Activated naive CD8-positive, alpha-beta T cell (primary cell): ENCODE measurements at regions not wholly inside any gene's neighbourhood (a gene's known extent, or its start where the extent isn't known, plus 50 kb on each side); places are given as distances from the start of the nearest gene placed in this dataset.
"Not testable (repeated sequence)": the region's sequence is repeated elsewhere in the genome, so short reads cannot be mapped to it uniquely, and the experiment has no call there.

Experiments used
- H3K27ac Mint-ChIP-seq: one replicate; pipeline ENCODE4 v1.8.0; 2021; ENCODE audit warnings: mixed read lengths
- H3K27me3 Mint-ChIP-seq: one replicate; pipeline ENCODE4 v1.8.0; 2021; ENCODE audit warnings: mixed read lengths
- H3K36me3 Mint-ChIP-seq: one replicate; pipeline ENCODE4 v1.8.0; 2021; ENCODE audit warnings: mixed read lengths
- H3K4me1 Mint-ChIP-seq: one replicate; pipeline ENCODE4 v1.8.0; 2021; ENCODE audit warnings: low read depth, mixed read lengths
- H3K4me3 Mint-ChIP-seq: one replicate; pipeline ENCODE4 v1.8.0; 2021; ENCODE audit warnings: mild to moderate bottlenecking, mixed read lengths
- H3K9me3 Mint-ChIP-seq: one replicate; pipeline ENCODE4 v1.8.0; 2021; ENCODE audit warnings: low read depth, mixed read lengths

DNA sequence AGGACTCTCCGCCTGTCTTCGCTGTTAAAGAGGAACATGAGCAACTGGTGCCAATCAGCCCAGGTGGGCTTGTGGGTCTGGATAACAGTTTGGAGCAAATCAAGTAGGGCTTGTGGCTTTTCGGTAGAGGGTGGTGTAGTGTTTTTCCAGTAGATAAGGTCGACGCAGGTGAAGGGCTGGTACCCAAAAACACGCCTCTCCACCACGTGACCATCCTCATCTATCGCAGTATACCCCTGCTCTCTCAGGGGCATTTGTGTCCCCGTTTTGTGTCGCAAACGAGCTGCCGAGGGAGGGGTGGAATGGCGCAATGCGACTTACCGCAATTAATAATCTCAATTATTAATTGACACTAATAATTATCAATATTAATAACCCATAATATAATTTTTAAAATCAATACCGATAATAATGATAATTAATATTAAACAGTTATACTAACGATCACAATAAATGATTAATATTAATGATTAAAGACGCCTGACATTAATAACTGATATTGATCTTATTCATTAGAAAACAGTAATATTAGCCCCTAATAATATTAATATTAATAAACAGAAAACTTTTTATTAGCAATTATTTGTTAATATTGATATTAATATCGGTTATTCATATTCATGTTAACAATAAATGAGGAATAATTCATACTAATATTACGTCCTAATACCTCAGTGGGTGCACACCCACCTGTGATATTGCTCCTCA, 130.8 kb downstream of the ADRA2C start:
- not testable (repeated sequence) for H3K4me3 Mint-ChIP-seq, H3K27ac Mint-ChIP-seq, H3K27me3 Mint-ChIP-seq, H3K36me3 Mint-ChIP-seq, H3K4me1 Mint-ChIP-seq, H3K9me3 Mint-ChIP-seq

DNA sequence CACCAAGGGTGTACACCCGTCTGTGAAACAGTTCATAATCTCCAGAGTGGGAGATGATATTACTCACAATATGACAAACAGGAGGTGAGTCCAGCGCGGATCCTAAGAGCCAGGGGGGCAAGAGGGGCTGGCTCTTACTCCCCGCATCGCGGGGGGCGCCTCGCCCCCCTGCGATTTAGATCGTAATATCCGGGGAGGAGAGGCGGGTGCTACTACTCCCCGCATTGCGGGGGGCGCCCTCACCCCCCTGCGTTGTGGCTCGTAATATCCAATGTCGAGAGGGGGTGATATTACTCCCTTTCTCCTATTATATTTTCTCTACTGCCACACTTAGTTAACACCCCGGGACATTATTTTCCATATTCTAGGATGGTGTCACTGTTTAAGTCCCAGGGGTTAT, 131.9 kb downstream of the ADRA2C start:
- Mint-ChIP-seq H3K27ac (no peak overlapping the region), H3K4me3 (no peak overlapping the region), H3K27me3 (peaks cover 3% of the 10 kb centered on the region), H3K36me3 (no peaks in the 10 kb centered on the region), H3K4me1 (no peaks in the 10 kb centered on the region), H3K9me3 (no peaks in the 10 kb centered on the region)

DNA sequence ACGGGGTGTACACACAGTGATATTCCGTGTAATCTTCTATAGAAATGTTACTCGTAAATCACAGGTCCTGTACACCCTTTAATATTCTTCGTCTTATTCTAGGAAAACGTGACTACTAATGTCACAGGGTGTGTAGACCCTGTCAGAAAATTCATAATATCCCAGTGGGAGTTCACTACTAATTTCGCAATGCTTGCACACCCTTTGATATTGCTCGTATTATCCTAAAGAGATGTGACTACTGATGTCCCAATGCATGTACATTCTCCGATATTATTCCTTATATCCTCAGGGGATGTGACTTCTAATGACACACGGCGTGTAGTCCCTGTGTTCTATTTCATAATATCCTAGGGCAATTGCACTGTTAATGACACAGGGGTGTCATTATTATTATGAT, 132.7 kb downstream of the ADRA2C start:
- H3K4me1 Mint-ChIP-seq, H3K27ac Mint-ChIP-seq, H3K9me3 Mint-ChIP-seq, H3K4me3 Mint-ChIP-seq, H3K36me3 Mint-ChIP-seq, H3K27me3 Mint-ChIP-seq: not testable (repeated sequence)

DNA sequence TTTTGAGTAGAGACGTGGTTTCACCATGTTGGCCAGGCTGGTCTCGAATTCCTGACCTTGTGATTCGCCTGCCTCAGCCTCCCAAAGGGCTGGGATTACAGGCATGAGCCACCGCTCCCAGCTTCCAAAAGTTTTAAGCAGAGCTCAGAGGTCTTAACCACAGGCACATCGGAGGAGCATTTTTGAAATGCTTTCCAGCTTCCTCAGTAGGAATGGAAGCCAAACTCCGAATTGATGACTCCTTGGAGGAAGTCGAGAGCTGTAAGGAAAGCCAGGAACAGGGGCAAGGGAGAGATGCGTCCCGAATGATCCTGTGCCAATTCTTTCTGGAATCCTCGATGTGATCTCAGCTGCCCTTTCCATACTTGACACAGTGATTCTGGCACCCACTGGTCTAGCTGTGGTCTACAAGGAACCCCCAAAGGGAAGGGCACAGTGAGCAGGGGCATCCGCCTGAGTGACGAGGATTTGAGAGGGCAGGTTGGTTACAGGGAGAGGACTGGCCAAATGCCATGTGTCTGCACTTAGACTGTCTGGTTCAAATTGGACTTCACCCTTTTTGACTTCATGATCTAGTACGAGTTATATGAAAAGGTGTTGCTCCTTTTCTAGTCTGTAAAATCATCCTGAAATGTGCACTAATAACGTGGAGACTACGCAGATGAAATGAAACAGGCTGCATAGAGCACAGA, 138.2 kb downstream of the ADRA2C start:
- not testable (repeated sequence) for H3K4me3 Mint-ChIP-seq, H3K36me3 Mint-ChIP-seq, H3K4me1 Mint-ChIP-seq, H3K27ac Mint-ChIP-seq, H3K27me3 Mint-ChIP-seq, H3K9me3 Mint-ChIP-seq

DNA sequence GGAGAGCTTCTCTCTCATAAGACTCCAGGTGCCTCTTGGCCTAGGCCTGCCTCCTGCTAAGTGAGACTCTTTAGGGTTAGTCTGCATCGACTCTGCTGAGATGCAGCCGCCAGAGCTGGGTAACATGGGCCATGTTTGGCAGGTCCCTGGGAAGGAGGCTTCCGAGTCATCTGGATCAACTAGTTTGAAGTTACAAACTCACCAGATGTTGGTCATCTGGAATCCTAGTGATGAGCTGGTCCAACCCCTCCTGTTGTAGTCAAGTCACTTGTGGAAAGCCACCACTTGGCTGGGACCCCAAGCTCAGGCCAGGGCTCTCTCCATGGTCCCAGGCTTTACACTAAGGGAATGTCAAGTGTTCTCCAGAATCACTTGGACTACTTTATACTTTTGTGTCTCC, 143.4 kb downstream of the ADRA2C start:
- H3K9me3 Mint-ChIP-seq, H3K4me1 Mint-ChIP-seq, H3K4me3 Mint-ChIP-seq, H3K27ac Mint-ChIP-seq, H3K36me3 Mint-ChIP-seq, H3K27me3 Mint-ChIP-seq: not testable (repeated sequence)

DNA sequence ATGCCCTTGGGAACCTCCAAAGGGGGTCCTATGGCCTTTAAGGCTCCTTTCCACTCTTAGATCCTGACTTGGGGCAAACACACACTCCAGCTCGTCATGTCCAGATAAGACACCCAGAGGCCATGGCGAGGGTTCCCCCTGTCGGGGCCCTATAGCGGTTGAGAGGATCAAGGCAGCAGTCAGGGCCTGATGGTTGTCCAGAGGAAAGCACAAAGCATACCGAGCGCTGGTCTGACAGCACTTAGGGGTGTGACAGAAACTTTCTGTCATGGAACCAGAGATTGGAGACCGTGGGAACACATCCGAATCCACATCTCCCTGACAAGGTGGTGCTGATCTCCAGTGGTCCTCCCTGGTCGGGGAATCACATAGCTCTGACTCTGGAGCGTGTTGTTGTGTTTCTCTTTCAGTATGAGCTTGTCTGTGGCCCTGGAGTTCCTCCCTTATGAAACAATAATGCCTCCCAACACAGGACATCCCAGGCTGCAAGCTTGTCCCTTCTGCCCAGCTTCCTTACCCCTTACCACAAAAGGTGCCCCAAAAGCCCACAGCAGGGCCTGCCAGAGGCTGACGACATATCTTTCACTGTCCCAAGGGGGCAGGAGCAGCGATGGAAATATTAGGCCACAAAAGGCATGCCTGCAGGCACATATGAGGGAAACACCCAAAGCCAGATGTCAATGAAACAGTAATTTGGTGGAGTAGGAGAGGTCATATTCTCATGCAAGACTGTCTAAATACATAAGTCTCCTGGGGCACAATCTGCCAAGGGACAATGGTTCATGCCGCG, 144.2 kb downstream of the ADRA2C start:
- H3K4me3 Mint-ChIP-seq, H3K4me1 Mint-ChIP-seq, H3K27ac Mint-ChIP-seq, H3K36me3 Mint-ChIP-seq, H3K9me3 Mint-ChIP-seq, H3K27me3 Mint-ChIP-seq: not testable (repeated sequence)

DNA sequence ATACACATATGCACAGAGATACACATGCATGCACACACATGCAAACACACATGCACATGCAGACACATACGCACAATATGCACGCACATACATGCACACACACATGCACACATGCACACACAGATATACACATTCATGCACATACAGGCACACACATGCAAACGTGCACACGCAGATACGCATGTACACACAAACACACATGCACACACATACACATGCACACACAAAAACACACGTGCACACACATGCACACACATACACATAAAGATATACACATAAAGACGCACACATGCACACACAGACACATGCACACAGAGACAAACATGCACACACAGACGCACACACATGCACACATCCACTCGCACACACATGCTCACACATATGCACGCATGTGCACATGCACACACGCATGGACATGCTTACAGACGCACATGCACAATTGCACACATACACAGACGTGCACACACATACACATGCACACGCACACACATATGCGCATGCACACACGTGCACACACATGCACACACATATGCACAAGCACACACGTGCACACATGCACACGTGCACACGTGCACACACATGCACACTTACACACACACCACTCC, 145.2 kb downstream of the ADRA2C start:
- Mint-ChIP-seq H3K27me3 (peaks cover 2% of the 10 kb centered on the region), H3K4me3 (no peak overlapping the region), H3K9me3 (no peaks in the 10 kb centered on the region), H3K36me3 (no peaks in the 10 kb centered on the region), H3K4me1 (no peaks in the 10 kb centered on the region), H3K27ac (no peak overlapping the region)

DNA sequence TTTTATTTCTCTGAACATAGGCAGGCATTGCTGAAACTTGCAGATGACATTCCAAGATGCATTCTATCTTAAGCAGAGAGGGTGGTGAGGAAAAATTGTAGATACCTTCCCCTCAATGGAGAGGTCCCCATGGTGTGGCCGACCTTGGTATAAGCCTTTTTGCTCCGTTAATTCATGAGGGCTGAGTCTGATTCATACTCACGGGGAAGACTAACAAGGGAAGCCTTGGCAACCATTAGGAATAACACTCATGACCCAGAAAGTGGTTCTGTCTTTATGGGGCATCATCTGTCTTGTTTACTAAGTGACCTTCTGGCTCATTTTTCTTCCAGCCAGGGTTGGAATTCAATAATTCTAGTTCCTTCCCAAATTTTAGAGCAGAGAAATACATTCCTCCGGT, 148.3 kb downstream of the ADRA2C start:
- not testable (repeated sequence) for H3K36me3 Mint-ChIP-seq, H3K27me3 Mint-ChIP-seq

DNA sequence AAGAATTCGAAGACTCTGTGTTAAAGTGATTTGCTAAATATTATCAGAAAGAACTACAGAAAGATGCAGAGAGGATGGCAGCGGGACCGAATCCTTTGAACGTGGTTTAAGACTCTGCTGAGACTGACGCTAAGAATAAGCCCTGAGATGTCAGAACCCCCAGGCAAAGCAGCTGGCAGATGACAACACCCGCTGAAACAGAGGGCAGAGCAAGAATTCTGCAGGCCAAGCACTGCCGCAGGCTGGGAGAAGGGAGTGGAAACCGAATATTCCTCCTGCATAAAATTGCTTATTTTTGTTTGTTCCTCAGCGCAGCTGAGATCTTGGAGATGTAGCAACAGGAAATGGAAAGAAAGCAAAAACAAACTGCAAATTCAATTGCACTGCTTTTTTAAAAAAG, 153.3 kb downstream of the ADRA2C start:
- H3K4me3 Mint-ChIP-seq, H3K4me1 Mint-ChIP-seq, H3K27me3 Mint-ChIP-seq, H3K27ac Mint-ChIP-seq, H3K36me3 Mint-ChIP-seq, H3K9me3 Mint-ChIP-seq: not testable (repeated sequence)

More for the DNA sequence above, 148.3 kb downstream of the ADRA2C start:
- not testable (repeated sequence) for H3K4me1 Mint-ChIP-seq, H3K9me3 Mint-ChIP-seq, H3K27ac Mint-ChIP-seq, H3K4me3 Mint-ChIP-seq

DNA sequence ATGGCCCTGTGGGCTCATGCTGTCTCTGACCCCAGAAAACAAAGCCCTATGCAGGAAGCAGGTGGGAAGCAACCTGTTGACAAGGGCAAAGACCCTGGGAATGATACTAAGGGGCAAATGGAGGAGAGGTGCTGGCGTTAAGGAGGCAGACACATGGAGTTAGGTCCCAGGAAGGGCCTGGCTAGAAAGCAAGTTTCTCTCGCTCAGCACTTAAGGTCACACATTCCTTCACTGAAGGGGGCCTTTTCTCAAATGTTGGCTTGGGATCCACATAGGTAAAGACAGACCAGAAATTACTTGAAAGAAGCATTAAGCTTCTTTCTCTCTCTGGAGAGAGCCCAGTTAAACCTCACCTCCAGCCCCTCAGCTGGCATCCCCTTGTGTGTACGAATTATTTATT, 155.7 kb downstream of the ADRA2C start:
- not testable (repeated sequence) for H3K9me3 Mint-ChIP-seq, H3K27ac Mint-ChIP-seq, H3K4me3 Mint-ChIP-seq, H3K36me3 Mint-ChIP-seq, H3K4me1 Mint-ChIP-seq, H3K27me3 Mint-ChIP-seq

DNA sequence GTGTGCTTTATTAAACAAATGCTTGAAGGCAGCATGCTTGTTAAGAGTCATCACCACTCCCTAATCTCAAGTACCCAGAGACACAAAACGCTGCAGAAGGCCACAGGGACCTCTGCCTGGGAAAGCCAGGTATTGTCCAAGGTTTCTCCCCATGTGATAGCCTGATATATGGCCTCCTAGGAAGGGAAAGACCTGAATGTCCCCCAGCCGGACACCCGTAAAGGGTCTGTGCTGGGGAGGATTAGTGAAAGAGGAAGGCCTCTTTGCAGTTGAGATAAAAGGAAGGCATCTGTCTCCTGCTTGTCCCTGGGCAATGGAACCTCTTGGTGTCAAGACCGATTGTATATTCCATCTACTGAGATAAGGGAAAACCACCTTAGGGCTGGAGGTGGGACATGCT, 159.7 kb downstream of the ADRA2C start:
- not testable (repeated sequence) for H3K27ac Mint-ChIP-seq, H3K9me3 Mint-ChIP-seq, H3K4me3 Mint-ChIP-seq, H3K36me3 Mint-ChIP-seq, H3K4me1 Mint-ChIP-seq
- H3K27me3 Mint-ChIP-seq = peaks cover 12% of the 10 kb centered on the region

DNA sequence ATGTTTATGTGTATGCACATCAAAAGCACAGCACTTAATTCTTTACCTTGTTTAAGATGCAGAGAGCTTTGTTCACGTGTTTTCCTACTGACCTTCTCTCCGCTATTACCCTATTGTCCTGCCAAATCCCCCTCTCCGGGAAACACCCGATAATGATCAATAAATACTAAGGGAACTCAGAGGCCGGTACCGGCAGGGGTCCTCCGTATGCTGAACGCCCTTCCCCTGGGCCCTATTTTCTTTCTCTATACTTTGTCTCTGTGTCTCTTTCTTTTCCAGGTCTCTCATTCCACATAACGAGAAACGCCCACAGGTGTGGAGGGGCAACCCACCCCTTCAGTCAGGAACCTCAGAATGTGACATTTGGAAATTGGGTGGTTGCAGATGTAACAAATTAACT, 160.1 kb downstream of the ADRA2C start:
- H3K4me3 Mint-ChIP-seq, H3K4me1 Mint-ChIP-seq, H3K27ac Mint-ChIP-seq, H3K36me3 Mint-ChIP-seq, H3K9me3 Mint-ChIP-seq: not testable (repeated sequence)
- H3K27me3 Mint-ChIP-seq = peaks cover 12% of the 10 kb centered on the region

DNA sequence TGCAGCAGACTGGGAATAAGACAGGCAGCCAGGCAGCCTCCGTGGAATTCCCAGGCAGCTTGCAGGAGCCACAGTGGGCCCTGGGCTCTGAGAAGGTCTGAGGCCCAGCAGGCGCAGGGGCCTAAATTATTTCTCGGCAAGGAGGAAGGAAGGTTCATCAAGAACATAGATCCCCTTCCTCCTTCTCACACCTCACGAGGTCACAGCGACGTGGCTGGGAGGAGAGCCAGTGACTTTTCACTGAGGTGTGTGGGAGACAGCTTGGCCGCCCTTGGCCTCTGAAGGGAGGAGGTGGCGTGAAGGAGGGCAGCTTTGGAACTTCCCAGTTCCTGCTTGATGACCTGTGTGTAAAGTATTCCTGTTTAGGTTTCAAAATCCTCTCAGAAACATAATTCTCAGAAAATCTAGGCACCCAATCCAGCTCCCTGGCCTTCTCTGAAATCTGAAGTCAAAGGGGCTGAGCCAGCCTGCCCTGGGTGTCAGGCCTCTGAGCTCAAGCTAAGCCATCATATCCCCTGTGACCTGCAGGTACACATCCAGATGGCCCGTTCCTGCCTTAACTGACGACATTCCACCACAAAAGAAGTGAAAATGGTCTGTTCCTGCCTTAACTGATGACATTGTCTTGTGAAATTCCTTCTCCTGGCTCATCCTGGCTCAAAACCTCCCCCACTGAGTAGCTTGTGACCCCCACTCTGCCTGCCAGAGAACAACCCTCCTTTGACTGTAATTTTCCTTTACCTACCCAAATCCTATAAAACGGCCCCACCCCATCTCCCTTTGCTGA, 161.0 kb downstream of the ADRA2C start:
- H3K9me3 Mint-ChIP-seq, H3K36me3 Mint-ChIP-seq, H3K4me1 Mint-ChIP-seq, H3K4me3 Mint-ChIP-seq, H3K27ac Mint-ChIP-seq: not testable (repeated sequence)
- peaks cover 12% of the 10 kb centered on the region for H3K27me3 Mint-ChIP-seq

DNA sequence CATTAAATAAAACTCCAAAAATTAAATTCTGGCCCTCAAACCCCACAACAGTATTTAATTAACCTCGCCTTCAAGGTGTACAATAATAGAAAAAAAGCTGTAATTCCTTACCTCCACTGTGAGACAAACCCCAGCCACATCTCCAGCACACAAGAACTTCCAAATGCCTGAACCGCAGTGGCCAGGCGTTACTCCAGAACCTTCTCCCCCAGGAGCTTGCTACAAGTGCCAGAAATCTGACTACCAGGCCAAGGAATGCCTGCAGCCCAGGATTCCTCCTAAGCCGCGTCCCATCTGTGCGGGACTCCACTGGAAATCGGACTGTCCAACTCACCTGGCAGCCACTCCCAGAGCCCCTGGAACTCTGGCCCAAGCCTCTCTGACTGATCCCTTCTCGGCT, 163.2 kb downstream of the ADRA2C start:
- H3K36me3 Mint-ChIP-seq, H3K9me3 Mint-ChIP-seq, H3K27ac Mint-ChIP-seq, H3K4me3 Mint-ChIP-seq, H3K4me1 Mint-ChIP-seq: not testable (repeated sequence)
- H3K27me3 Mint-ChIP-seq = peaks cover 12% of the 10 kb centered on the region

DNA sequence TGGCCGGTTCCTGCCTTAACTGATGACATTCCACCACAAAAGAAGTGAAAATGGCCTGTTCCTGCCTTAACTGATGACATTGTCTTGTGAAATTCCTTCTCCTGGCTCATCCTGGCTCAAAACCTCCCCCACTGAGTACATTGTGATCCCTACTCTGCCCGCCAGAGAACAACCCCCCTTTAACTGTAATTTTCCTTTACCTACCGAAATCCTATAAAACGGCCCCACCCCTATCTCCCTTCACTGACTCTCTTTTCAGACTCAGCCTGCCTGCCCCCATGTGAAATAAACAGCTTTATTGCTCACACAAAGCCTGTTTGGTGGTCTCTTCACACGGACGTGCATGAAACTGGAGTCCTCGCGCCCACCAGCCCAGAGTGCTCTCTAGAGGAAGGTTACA, 166.5 kb downstream of the ADRA2C start:
- H3K4me3 Mint-ChIP-seq, H3K4me1 Mint-ChIP-seq, H3K36me3 Mint-ChIP-seq, H3K27me3 Mint-ChIP-seq, H3K9me3 Mint-ChIP-seq, H3K27ac Mint-ChIP-seq: not testable (repeated sequence)
